ENCODE measurements at regions not wholly inside any gene's neighbourhood (a gene's known extent, or its start where the extent isn't known, plus 50 kb on each side); places are given as distances from the start of the nearest gene placed in this dataset.

GRCh38 chr10:42971251-42971599 lies 105.6 kb upstream of the RET start:
- DNase-seq, result no peak

DNA sequence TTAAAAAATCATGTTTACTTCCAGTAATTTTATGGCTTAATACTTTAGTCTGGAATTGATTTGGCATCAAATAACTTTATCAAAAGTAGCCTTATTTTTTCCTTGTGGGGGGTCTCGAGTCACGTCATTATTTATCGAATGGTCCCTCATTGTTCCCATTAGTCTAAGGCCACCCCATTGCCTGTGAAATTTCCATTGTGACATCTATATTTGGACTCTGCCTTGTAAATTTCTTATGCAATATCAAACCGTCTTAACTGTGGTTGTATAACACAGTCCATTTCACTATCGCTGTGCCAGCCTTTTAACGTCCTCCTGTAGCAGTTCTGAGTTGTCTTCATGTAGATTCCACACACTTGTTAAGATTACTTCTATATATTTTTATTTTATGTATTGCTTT lies 103.9 kb upstream of the RET start:
- DNase-seq, result no peak

DNA sequence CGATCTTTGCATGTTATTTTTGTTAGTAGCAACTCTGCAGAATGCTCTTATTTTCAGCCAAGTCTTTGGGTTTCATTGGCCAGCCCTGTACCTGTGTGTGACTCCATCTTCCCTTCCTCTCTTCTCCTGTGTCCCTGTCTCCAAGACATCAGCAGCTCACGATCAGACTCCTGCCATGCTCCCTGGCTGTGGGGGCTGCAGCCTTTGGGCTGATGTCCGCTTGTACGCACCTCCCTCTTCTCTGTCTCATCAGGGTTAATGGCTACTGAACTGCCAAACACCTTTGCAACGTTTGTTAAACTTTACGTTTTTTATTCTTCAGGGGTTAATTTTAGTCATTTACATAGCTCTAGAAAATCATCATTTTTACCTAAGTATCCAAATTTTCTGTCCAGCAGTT lies 103.5 kb upstream of the RET start:
- DNase-seq, result no peak

DNA sequence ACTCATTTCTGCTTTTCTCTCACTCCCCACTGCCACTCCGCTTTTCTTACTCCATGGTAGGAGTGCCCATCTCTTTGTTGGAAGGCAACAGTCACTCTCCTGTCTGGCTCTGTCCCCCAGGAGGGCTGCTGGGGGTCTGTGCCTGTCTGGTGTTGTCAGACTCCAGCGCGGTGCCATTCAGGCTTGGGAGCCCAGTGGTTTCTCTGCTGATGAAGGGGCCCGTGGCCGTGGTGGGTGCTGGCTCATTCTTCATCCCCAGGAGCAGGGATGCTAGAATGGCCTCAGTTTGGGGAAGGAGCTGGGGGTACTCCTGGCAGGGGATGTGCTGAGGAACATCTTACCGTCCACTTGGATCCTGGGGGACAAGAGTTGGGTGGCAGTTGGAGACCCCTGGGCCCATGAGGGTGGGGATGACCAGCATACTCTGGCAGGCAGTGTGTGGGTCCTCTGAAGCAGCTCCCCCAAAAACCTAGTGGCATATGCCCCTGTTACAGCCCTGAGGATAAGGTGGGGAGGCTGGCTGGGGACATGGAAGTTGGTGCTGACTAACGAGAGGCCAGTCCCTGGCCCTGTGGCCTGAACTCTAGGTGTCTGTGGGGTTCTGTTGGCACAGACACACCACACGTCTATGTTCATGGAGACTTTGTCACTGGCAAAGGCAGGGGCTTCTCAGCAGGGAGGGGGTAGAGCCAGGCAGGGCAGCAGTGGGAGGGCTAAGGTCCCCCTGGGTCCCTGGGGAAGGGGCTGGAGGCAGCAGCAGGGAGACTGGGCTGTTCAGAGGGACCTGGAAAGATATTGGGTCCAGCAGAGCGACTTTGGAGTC lies 102.8 kb upstream of the RET start:
- DNase-seq, result no peak

GRCh38 chr10:42974693-42975002 lies 102.2 kb upstream of the RET start:
- DNase-seq, result no peak

DNA sequence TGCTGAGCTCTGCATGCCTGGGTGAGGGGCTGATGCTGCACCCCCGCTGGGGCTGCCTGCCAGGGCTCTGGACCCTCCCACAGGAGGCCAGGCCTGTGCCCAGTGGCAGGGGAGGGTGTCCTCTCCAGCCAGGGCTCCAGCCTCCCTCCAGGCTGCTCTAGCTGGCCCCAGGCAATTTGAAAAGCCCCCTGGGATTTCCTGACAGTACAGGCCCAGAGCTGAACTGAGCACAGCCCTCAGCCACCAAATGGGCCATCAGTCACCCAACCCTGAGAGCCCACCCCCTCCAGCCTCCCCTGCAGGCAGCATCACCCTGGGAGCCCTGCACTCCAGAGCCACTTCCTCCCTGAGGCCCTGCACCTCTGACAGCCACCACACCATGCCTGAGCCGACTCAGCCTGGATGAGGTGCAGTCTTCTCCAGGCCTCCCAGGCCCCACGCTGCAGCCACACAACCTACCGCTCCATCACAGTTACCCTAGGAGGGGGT lies 101.8 kb upstream of the RET start:
- no peak for DNase-seq

- DNase-seq, result no peak
These were observed 101.1 kb upstream of the RET start for GRCh38 chr10:42975558-42976340.

DNA sequence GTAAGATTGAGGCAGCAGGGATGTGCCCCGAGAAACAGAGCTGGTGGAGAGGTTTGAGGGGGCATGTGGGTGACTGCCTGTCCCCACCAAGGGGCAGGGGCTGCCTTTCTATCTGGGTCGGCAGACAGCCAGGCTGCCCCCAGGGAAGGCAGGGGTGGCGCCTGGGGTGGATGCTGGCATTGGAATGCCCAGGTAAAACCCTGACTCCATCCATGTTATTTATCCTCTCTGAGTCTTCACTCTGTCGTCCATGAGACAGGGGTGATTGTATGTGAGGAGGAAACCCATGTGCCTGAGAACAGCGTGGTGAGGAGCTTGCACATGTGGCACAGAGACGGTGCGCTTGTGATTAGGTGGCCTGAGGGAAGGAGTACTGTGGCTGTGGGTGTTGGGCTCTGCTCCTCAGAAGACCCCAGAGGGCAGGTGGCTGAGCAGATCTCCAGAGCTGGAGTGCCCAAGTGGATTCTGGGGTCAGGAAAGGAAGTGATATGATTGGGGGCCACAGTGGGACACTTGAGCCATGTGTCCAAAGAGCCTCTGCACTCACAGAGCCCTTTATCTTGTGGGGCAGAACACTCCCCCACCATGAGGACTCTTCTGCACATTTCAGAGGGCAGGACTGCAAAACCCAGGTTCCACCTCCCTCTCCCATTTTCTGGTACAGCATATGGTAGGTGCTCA lies 100.4 kb upstream of the RET start:
- no peak for DNase-seq

DNA sequence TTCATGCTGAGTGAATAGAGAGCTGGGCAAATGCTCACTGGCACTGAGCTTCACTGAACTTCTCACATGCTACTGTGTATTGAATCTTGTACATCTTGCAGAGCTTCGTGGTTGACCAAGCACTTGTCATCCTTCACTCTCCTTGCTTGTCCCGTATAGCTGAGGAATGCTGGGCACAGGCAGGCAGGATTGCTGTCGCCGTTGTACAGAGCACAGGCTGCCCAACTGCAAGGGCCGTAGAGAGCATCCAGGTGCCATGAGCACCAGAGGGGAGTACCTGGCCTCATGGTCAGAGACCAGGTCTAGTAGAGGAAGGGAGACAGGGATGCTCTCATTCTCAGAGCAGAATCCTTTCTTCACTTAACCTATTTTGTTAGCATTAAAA lies 99.8 kb upstream of the RET start:
- DNase-seq, result no peak

DNA sequence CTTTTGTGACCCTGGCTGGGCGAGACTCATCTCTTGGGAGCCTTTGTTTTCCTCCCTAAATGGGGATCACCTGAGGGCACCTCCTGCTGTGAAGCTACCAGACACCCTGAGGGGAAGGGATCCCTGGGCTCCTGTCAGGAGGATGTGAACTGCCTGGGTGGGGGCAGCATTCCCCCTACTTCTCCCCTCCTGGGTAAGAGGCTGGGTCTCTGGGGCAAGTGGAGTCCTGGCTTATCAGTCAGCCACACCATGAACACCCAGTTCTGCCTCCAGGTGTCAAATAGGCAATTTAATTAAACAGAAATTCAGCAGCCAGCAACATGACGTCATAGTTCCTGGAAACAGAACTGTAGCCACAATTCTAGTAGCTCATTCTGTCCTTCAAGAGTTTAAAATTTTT lies 97.7 kb upstream of the RET start:
- no peak for DNase-seq

GRCh38 chr10:42979721-42980467 lies 97.0 kb upstream of the RET start:
- DNase-seq, result no peak

- DNase-seq, result no peak
These were observed 96.1 kb upstream of the RET start for GRCh38 chr10:42980553-42981357.

DNA sequence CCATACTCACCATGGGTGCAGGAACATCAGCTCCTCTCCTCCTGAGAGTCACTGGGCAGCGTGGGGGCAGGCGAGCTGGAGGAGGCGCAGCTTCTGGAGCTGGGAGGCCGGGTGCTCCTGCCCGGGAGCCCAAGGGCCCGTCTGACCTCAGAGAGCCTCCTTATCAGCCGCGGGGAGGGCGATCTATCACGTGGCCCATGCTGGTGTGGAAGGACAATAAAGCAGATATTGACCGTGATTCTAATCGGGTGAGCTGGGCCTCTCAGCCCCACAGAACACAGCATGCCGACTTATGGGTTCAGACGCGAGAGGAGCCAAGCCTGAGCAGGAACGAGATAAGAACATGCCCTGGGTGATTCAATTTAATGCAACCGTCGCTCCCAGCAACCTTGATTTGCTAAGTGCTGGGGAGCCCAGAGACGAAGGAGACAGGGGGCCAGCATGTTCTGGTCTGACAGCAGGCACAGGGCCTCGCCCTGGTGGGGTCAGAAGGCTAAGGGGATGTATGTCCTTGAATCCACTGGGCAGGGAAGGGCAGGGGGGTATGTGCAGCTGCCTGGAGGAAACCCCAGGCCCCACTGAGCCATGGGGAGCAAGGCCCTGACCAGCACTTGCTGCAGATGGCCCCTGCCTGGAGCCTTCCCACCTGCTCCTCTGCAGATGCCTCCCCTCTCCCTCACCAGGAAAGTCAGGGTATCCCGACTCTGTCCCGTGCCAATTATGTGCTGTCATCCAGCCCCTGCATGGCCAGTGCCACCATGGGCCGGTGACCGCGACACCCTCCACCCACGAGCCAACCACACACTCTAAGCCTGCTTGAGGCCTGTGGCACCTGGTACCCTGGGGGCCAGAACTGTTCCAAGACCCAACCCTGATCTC lies 95.3 kb upstream of the RET start:
- no peak for DNase-seq

DNA sequence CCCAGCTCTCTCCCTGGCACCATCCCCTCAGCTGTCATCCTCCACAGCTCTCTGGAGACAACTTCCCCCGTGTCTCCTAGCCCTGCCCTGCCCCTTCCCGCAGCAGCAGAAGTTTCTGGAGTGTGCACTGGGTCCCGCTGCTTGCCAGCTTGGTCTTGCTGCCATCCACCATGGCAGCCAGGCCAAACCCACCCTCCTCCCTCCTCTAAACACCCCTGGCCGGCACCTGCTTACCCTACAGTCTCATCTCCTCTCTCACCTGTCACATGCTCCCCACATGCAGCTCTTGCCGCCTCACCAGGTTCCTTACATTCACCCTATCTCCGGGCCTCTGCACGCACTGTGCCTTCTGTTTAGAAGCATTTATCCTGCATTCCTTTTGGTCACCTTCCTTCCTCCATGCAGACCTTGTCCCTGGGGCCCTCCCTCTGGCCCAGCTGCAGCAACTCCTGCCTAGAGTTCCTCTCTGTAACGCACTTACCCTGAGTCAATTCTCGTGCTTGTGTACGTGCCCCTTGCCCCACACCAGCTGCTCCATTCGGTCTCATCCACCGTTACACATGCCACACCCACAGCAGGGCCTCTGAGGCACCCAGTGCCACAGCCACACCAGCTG lies 93.9 kb upstream of the RET start:
- no peak for DNase-seq

- DNase-seq, result no peak
These were observed 93.3 kb upstream of the RET start for GRCh38 chr10:42983591-42983990.

GRCh38 chr10:42984035-42984610 lies 92.7 kb upstream of the RET start:
- no peak for DNase-seq

- DNase-seq, result no peak
These were observed 92.0 kb upstream of the RET start for GRCh38 chr10:42984761-42985325.

- DNase-seq, result no peak
These were observed 91.2 kb upstream of the RET start for GRCh38 chr10:42985436-42986316.

All from hypothalamus (tissue), 51 donors.